B cell (primary cell): ENCODE measurements at regions not wholly inside any gene's neighbourhood (a gene's known extent, or its start where the extent isn't known, plus 50 kb on each side); places are given as distances from the start of the nearest gene placed in this dataset.

Experiments
- CTCF ChIP-seq: fragments of 200-600 bp; IDR thresholded peaks from one replicate; pipeline ENCODE4 v1.8.0; 2022; ENCODE audit warnings: antibody characterized with exemption, mild to moderate bottlenecking
- EZH2 ChIP-seq: IDR thresholded peaks from 2 replicates; pipeline ENCODE4 v1.6.1; 2012; ENCODE audit warnings: borderline replicate concordance, low read depth, mild to moderate bottlenecking, moderate library complexity, low read length; ENCODE audit not compliant: insufficient read depth, poor library complexity, severe bottlenecking

DNA sequence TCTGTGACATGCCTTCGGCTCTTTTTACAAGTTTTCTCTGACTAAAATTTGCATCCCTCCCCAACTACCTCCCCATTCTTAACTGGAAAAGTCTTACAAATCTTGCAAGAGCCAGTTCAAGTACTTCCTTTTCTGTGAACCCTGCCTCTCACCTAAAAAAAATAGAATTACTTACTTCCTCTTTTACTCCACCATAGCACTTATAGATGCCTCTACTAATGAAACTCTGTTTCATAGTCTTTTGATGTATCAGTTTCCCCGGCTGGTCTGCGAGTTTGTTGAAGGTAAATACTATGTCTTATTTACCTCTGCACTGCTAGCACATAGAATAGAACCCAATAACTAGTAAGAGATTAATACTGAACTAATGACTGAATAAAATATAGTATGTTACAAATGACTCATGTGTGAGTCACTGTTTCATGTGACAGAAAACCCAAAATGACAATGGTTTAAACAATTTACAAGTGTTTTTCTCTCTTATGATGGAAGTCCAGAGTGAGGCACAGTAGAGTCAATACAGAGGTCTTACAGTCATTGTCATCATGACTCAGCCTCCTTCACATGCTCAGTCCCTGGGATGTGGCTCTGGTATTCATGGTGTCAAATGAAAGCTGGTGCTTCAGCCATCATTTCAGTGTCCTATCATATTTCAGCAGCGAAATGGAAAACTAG, 393.5 kb downstream of the RSL24D1 start:
- TF ChIP-seq CTCF: no peak
- no peak for TF ChIP-seq EZH2
